NAMALWA (cell line): ENCODE measurements at regions not wholly inside any gene's neighbourhood (a gene's known extent, or its start where the extent isn't known, plus 50 kb on each side); places are given as distances from the start of the nearest gene placed in this dataset.

ENCODE experiments used
- DNase-seq: peaks from one replicate; pipeline ENCODE4 v3.0.0-alpha.2; 2015; ENCODE audit warnings: low spot score

GRCh38 chr3:95934181-95934580, 880.2 kb upstream of the EPHA6 start:
- no peak for DNase-seq

DNA sequence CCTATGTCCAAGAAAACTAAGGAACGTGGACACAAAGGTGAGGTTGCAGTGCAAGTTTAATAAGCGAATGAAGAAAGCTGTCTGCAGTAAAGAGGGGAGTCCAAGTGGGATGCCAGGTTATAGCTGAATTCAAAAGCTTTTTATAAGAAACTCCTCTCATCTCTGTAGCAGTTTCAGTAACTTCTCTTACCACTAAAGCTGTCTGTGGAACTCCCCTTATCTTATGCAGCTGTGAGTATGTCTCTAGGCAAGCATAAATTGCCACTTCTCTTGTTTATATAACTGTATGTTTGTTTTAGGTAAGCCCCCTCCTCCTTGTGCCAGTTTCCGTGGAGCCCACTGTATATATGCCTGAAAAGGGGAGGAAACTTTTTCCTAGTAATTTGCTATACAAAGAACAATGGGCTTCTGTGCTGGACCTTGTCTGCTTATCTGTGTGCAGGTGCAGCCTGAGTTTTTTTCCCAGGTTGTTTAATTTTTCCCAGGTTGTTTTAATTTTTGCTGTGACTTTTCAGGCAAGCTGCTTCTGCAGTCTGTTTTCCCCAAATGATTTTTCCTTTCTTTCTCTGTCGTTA, 875.1 kb upstream of the EPHA6 start:
- no peak for DNase-seq

DNA sequence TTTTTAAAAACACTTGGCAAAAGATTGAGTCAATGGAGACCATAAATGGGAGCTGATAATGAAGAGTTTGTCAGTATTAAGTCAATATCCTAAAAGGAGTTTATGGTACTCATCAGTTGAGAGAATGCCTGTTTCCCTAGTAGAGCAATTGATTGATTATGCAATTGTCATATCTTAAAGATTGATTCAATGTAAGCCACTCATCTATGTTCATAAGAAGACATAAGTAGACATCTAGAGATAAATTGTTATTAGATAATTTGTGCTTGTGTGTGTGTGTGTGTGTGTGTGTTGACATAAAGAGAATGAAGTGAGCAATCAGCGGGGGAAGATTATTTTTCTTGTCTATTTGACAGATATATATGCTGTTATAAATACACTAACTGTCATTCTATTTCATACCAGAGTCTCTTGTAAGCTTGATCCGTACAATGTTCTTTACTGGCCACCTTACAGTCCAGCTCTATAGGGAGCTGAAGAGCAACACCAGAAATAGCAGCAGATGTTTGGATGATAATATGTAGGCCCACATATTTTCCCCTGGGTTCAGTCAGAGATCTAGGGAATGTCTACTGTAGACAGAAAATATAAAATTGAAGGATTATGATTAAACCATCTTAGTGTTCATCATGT, 848.6 kb upstream of the EPHA6 start:
- DNase-seq = no peak

- DNase-seq = no peak
These were observed 842.8 kb upstream of the EPHA6 start for GRCh38 chr3:95971573-95971972.

GRCh38 chr3:95994338-95994737, 820.1 kb upstream of the EPHA6 start:
- DNase-seq = no peak

DNA sequence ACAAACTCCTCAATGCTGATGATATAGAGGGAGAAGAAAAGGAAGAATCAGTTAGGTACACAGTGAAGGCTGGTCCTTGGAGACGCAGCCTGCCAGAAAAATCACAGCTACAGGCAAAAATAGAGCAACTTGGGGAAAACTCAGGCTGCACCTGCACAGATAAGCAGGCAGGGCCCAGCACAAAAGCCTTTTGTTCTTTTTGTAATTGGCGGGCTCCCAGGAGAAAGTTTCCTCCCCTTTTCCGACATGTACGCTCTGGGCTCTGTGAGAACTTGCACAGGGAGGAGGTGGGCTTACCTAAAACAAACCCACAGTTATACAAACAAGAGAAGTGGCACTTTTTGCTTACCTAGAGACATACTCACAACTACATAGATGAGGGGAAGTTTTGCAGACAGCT, 813.4 kb upstream of the EPHA6 start:
- DNase-seq = no peak

GRCh38 chr3:96007650-96008195, 806.7 kb upstream of the EPHA6 start:
- DNase-seq = no peak

GRCh38 chr3:96012939-96013338, 801.5 kb upstream of the EPHA6 start:
- no peak for DNase-seq

DNA sequence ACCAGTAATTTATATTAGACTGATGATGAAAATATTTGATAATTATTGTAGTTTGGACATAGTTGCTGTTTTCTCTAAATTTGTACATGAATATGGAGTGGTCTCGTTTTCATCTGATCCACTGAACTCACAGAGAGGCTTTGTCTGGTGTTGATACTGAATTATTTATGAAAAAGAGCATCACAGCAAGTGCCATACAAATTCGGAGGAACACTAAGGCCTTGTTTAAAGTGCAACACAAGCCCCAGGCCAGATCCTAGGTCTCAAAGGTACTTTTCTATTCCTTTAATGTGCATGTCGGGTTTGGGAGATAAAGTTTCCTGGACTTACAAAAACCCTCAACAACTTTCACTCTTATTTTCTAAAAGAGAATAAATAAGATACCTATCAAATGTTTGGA, 796.8 kb upstream of the EPHA6 start:
- no peak for DNase-seq

DNA sequence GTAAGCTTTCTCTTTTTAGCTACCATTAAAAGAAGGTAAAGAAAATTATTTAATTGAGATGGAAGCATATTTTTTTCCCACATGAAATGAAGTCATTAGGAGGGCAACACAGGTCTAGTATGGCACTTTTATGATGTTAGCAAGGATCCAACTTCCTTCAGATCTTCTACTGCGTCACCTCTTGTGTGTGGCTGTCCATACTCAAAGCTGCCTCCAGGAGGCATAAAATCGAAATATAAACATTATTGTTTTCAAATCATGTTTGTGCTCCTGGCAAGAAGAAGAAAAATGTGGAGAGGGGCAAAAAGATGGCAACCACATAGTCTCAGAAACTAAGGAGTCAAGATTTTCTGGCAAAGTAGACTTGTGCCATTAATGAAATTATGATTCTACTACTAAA, 791.7 kb upstream of the EPHA6 start:
- peak; percentile 4 for DNase-seq

- DNase-seq = no peak
These were observed 786.7 kb upstream of the EPHA6 start for GRCh38 chr3:96027718-96028117.

- no peak for DNase-seq
These were observed 774.8 kb upstream of the EPHA6 start for GRCh38 chr3:96039632-96040031.

DNA sequence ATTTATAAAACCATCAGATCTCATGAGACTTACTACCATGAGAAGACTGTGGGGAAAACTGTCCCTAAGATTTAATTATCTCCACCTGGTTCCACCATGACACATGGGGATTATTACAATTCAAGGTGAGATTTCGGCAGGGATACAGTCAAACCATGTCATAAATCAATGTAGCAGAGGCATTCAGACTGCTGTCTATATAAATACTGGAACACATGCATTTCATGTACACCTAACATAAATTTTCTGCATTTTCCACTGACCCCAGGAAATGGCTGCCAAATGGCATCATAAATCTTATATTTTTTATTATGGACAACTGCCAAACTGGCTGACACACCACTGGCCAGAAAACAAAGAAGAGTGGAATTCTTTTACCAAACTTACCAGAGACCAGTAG, 755.1 kb upstream of the EPHA6 start:
- no peak for DNase-seq

DNA sequence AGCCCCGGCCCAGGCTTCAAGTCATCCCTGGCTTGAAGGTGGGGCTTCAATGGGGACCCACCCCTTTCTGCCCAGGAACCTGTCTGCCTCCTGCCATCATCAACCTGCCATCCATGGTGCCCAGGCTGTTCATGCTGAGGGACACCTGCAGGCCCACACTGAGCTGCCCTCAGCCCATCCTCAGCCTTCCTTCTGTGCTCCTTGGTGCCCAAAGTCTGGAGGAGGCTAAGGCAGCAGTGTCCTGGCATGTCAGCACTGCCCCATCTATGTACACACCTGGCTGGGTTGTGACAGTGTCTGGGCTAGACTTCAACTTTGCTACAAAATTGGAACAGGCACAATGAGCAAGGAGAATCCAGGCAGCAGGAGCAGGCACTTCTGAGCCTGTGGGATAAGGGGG, 745.3 kb upstream of the EPHA6 start:
- no peak for DNase-seq

DNA sequence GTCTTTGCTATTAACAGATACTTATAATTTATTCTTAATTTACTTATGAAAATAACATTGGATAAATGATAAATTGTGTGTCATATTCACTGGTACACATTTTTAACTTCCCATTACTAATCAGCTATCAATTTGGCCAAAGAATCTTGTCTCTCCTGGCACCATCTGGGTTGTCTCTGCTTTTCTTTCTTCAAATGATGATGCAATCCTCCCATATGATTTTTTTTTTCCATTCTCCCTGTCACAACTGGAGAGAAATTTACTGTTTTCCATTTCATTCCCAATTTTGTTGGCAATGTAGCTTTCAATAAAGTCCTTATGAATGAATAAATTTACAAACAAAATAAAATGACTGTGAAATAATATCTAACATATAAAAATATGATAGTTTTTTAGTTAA, 743.7 kb upstream of the EPHA6 start:
- no peak for DNase-seq

- DNase-seq = no peak
These were observed 743.3 kb upstream of the EPHA6 start for GRCh38 chr3:96071097-96071496.

- DNase-seq = no peak
These were observed 742.2 kb upstream of the EPHA6 start for GRCh38 chr3:96072226-96072625.

GRCh38 chr3:96083610-96084009, 730.8 kb upstream of the EPHA6 start:
- DNase-seq = no peak

GRCh38 chr3:96086018-96086417, 728.4 kb upstream of the EPHA6 start:
- DNase-seq = no peak

DNA sequence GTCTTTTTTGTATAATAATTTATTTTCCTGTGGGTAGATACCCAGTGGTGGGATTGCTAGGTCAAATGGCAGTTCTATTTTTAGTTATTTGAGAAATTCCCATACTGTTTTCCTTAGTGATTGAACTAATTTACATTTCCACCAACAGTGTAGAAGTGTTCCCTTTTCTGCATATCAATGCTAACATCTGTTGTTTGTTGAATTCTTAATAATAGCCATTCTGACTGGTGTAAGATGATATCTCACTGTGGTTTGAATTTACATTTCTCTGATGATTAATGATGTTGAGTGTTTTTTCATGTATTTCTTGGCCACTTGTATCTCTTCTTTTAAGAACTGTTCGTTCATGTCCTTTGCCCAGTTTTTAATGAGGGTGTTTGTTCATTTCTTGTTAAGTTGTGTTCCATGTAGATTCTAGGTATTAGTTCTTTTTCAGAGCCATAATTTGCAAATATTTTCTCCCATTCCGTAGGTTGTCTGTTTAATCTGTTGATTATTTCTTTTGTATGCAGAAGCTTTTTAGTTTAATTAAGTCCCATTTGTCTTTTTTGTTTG, 713.3 kb upstream of the EPHA6 start:
- DNase-seq = no peak

DNA sequence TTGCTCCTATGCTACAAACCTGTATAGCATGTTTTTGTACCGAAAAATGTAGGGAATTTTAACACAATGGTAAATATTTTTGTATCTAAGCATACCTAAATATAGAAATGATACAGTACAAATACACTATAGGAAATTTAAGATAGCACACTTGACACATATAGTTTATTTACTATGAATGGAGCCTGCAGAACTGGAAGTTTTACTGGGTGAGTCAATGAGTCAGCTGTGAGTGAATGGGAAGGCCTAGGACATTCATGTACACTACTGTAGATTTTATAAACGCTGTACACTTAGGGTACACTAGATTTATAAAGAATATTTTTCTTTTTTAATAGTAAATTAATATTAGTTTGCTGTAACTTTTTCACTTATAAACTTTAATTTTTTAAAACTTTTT, 707.7 kb upstream of the EPHA6 start:
- DNase-seq = no peak
